Stimulated activated CD4-positive, alpha-beta T cell treated with anti-CD3 and anti-CD28 coated beads, Interleukin-4, amount 100 ng/mL, for 24 hours (primary cell): ENCODE measurements at regions not wholly inside any gene's neighbourhood (a gene's known extent, or its start where the extent isn't known, plus 50 kb on each side); places are given as distances from the start of the nearest gene placed in this dataset.

Experiments
- DNase-seq: peaks from one replicate; pipeline ENCODE4 v3.0.0-alpha.2; 2020

DNA sequence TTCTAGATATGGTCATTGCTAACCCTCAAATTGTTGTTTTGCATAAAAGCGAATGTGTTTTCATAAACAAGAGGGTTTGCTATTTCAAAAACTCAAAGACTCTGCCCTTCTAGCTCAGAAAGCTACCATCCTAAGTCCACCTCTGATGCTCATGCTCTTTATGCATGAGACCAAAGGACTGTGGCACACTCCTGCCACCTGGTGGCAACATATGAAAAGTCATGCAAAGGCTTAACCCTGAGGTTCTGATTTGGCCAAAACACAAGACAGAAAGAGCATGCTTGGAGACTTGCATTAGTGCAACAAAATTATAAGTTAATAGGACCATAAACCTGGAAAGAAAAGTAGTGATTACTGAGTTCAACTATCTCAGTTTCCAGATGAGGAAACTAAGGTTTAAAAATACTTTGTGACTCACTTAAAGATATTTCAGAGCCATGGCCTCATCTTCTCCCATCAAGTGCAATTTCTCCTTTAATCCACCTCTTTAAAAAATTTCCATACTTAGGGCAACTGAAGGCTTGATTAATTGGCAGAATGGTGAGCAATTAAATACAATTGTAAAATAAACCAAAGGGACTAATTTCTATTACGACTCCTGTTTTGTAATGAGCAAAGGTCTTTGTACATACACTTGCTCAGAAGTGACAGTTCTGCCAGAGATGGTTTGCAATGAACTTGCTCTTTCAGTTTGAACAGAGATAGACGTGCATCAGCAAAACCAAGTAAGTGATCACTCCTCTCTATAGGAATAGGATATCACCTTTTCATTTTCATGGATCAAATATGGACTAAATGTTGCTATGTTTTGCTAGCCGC lies 110.7 kb upstream of the RAD23B start:
- DNase-seq = peak; percentile 62

DNA sequence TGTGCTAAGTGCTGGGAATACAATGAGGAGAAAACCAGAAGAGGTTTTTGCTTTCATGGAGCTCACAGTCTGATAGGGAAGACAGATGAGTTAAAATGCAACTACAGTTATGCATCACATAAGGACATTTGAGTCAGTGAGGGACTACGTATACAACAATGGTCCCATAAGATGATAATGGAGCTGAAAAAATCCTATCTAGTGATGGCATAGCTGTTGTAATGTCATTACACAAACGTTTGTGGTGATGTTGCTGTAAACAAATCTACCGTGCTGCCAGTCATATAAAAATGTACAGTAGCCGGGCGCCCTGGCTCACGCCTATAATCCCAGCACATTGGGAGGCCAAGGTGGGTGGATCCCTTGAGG lies 110.1 kb upstream of the RAD23B start:
- no peak for DNase-seq

DNA sequence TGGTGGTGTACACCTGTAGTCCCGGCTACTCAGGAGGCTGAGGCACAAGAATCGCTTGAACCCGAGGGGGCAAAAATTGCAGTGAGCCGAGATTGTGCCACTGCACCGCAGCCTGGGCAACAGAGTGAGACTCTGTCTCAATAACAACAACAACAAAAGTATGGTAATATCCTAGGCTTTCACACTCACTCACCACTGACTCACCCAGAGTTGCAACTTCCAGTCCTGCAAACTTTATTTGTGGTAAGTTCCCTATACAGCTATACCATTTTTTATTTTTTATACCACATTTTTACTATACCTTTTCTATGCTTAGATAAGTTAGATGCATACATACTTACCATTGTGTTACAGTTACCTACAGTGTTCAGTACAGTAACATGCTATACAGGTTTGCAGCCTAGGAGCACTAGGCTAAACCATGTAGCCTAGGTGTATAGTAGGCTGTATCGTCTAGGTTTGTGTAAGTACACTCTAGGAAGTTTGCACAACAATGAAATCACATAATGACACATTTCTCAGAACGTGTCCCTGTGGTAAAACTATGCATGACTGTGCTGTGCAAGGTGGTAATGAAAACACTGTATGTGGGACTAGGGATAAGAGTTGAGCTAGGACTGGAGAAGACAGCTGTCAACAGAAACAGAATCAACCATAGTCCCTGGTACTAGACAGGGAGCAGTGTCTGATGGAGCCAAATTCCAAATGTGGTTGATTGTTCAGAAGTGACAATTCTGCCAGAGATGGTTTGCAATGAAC lies 109.5 kb upstream of the RAD23B start:
- DNase-seq = no peak

DNA sequence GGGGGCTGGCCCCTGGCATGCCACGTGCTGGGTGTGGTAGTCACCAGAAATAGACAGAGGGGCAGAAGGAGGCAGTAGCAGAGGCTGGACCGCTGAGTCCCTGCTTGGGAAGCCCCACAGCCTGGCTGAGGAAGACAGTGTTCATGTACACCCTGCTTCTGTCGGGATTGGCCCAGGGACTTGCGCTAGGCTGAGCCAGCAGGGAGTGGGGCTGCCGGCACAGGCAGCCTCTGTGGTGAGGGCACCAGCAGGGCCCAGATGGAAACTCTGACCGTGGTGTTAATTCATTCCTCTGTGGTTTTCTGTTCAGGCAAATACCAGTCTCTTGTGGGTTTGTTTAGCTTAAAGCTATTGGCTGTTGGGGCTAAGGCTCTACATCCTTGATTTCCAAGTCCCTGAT lies 108.6 kb upstream of the RAD23B start:
- no peak for DNase-seq

DNA sequence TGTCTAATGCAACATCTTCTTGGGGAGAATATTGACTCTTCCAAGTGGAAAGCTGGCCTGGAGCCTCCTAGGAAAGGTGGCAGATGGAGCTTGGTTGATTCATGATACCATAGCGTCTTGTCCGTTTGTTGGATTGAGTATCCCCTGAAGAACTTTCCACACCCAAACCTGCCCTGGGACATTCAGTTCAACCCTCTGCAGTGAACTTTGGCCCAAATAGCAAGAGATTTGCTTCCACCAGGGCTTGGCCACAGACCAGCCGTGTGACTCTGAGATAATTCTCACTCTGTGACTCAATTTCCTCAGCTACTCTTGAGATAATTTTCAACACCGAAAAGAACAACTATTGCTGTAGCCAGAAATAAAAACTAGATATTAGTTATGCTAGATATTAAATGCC lies 108.0 kb upstream of the RAD23B start:
- no peak for DNase-seq

DNA sequence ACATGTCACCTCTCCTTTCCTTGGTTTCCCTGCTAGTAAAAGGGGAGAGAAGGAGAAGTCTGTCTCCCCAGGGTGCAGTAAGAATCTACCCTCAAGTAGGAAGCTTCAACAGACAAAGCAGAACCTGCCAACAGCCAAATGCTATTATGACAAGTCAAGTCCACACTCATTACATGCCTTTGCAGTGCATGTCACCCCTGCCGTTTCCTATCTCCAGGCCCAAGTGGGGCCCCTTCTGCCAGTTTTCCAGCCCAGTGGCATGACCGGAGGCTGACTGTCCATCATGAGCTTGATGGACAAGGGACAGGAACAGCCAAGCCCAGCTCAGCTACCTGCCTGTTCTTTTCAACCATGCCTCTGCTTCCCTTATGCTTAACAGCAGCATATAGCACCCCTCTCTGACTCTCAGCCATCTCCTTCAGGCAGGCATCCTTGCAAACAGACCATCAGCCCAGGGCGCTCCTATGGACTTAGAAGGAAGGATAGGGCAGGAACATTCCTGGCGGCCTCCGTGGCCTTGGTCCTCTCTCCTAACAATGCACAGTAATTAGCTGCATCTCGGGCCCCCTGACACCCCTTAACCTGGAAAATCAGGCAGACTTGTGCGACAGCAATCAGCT lies 107.2 kb upstream of the RAD23B start:
- no peak for DNase-seq

DNA sequence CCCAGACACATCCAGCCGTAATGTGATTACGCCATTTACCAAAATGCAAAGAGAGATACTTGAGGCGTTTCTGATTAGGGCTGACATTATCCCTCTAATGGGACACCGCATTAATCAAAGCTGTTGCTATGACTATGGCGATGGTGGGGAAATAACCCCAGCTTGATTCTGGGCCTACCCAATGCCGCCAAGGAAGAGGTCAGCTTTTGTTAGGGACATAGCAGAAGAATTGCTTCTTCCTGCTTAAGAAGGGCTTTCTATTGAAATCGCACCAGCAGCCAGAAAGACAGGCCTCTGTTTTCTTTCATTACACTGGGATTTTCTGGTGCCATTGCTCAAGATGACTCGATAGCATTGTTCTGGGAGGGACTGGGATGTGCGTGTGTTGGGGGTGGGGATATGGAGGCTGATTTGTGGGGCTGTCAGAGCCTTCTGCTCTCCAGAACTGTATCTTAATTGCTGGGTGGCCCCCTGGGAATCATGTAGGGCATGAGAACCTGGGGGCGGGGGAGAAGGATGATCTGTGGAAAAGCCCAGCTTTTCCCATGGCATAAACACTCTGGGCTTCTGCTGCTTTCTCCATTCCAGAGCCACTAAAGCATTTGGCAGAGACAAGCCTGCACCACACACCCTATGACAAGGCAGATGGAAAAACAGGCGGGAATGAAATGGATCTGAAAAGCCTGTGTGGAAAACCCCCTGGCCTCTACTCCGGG lies 106.5 kb upstream of the RAD23B start:
- no peak for DNase-seq

DNA sequence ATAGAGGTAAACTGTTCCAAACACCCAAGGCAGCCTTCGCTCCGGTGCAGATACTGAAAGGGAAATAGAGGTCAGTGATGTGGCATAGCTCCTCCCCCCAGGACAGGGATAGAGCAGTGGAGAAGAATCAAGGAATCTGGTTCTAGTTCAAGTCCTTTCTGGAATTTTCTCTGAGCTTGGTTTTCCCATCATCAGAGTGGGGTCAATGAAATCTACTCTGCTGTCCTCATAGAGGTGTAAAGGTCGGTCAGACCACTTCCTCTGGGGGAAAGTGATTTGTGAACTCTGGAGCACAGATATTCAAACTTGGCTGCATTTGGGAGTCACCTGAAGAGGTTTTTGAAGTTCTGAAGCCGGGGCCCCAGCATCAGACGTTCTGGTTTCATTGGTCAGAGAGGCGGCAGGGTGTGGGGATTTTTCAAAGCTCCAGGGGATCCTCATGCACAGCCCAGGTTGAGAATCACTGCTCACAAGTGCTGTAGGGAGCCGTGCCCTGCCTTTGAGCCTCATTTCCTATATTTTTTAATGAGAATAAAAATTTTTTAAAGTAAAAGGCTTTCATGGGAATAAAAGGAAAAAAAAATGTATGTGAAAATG lies 105.7 kb upstream of the RAD23B start:
- no peak for DNase-seq

DNA sequence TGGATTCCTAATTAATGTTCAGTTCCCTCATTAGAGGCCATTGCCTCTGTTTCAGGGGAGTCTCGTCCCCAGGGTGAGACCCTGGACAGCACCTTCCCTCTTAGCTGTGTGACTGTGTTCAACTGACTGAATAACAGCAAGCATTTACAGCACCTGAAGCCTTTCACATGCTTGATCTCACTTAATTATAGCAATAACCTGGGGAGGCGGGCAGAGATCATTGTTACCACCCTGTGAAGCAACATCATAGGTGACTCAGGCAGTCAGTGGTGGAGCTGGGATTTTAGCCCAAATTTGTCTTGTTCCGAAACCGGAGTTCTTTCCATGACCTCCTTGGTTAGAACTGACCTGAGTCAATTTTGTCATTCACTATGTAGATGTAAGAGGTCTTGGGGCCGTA lies 105.2 kb upstream of the RAD23B start:
- no peak for DNase-seq

DNA sequence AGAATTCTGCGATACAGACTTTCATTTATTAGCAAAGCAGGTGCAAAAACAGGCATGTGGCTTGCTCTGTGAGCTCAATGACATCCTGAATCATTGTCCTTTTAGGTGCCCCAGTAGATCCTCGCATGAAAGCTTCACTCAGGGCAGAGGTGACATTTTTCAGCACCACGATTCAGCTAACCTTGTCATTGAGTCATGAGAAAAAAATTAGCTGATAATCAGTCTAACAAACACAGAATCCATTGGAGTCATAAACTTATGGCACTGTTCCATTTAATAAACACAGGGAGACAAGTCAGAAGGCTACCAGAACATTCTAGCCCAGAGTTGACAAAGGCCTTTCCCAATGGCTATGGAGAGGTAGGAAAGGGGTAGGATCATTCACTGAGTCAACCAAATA lies 104.8 kb upstream of the RAD23B start:
- no peak for DNase-seq

DNA sequence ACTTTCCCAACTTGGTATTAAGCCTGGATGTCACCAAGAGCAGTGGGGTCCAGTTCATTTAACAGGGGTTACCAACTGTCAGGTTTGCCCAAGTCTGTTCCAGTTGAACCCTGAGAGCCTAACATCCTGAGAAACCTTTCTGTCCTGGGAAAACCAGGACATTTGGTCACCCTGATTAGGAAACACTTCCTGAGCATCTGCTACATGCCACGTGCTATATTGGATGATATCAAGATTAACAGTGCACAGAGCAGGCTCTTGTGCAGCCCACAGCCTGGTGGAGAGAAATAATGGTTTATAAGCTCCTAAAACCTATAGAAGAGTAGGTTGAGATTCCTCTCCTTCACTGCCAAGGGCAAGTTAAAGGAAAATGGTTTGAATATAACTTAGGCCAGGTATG lies 102.9 kb upstream of the RAD23B start:
- DNase-seq = no peak

DNA sequence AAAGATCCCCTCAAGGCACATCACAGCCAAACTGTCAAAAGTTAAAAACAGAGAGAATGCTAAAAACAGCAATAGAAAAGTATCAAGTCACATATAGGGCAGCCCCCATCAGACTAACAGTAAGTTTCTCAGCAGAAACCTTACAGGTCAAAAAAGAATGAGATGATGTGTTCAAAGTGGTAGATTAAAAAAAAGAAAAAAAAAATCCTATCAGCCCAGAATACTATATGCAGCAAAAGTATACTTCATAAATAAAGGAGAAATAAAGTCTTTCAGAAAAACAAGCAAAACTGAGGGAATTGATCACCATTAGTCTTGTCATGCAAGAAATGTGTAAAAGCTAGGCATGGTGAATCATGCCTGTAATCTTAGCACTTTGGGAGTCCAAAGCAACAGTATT lies 99.9 kb upstream of the RAD23B start:
- DNase-seq = no peak

DNA sequence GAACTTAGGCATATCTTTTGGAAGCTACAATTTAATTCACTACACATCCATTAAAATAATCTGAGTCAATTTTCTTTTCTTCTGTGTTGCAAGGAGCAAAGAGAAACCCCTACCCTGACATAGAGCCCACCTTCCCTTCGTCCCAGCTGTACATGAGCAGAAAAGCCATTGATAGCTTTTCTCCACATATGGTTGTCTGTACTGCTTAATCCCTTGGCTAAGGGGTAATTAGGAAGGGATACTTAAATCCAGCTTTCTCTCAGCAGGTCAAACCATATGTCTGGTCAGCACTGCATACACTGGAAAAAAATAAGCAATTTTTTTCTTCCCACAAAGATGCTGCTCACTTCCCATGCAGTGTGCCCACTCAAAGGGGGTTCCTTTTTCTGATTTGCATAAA lies 94.7 kb upstream of the RAD23B start:
- no peak for DNase-seq

DNA sequence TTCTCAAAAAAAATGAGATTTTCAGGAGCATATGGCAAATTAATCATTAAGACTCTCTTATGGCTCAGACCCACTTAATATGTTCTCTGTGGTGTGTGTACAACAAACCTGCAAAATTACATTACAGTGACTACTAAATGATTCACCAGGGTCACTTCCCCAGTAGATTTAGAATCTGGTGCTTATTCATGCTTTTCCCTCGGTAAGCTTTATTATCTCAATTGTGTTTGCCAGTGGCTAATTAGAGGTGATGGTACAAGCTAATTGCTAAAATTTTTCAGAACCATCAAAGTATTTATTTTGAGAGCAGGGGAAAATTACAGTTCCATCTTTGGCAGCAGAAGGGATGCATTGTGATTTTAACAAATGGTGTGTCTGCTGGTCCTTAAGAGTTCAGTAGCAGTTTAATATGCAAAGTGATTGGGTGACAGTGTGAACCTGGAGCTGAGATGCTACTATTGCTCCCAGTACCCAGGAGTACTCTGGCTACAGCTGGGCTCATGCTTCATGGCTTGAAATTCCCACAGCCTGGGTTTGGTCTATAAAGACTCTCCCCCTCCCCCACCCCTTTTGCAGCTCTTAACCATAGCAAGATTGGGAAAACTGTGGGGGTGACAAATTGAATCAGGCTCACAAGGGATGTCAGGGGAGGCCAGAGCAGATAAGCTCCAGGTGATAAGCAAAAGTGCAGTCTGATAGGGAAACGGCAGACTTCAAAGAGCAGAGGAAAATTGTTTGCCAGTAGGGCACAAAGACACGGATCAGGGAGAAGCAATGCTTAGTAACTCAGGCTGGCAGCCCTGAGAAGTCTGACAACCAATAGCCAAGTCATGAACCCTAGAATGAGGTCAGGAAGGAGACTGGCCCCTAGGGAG lies 92.8 kb upstream of the RAD23B start:
- no peak for DNase-seq

DNA sequence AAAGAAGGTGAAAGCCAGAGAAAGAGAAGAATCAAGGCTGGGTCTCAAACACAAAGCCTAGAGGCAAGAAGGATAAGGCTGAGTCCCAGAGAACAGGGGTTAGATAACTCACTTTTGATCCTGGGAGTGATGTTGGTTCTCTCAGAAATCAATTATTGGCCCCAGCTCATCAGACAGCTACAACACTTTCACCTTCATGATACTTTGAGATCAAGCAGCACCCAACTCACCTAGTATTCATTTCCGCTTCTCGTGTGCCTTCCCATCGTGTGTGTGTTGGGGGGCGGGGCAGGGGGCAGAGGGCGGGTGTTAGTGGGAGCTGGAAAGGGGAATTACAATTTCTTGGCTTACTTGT lies 92.2 kb upstream of the RAD23B start:
- DNase-seq = no peak

DNA sequence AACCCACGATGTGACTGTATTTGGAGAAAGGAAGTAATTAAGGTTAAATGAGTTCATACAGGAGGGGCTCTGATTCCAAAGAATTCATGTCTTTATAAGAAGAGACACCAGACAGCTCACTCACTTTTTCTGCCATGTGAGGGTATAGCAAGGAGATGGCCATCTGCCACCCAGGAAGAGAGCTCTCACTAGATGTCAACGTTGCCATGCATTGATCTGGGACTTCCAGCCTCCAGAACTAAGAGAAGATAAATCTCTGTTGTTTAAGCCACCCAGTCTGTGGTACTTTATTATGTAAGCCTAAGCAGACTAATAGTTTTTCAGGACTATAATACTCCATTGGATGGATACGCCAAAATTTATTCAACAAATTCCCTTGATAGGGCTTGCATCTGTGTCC lies 89.8 kb upstream of the RAD23B start:
- no peak for DNase-seq

DNA sequence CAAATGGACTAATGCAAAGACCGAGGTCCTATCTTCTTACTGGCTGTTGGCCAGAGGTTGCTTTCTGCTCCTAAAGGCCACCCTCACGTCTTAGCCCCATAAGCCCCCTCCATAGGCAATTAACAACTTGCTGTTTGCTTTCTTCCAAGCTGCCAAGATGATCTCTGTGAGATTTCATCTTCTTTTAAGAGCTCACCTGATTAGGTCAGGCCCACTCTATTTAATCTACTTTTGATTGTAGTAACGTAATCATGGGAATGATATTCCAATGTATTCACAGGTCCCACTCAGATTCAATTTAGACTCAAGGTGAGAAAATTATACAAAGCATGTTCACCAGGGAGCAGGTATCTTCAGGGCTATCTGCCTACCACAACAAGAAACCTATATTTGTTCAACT lies 84.4 kb upstream of the RAD23B start:
- no peak for DNase-seq

DNA sequence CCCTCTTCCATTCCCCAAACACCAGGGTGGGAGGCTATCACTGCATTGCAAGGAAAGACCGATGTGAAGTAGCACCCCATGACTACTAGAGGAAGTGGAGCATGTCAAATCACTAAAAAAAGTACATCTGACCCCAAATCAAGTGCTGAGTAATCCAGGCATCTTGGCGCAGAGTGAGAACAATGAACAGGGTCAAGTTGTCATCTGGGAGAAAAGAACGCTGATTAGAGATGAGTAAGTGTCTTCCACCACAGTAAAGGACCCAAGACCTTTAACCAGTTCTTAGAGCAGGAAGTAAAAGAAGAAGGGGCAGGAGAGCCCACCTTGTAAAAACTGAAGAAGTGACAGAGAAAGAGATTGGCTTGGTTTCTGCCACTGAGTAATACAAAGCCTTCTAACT lies 75.0 kb upstream of the RAD23B start:
- no peak for DNase-seq

DNA sequence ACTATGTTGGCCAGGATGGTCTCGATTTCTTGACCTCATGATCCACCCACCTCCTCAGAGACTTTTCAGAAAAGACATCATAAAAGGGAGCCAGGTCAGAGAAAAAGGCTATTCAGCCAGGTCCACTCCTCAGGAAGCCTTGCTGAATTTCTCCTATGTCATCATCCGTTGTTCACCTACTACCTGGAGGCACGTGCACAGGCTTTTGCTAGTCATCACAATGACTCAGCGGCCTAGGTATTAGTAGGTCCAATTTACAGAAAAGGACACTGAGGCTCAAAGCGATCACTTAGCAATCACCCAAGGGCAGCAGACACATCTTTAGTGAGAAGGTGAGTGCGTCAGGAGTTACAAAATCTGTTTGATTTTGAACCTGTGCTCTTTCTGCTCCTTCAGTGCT lies 72.3 kb upstream of the RAD23B start:
- no peak for DNase-seq

DNA sequence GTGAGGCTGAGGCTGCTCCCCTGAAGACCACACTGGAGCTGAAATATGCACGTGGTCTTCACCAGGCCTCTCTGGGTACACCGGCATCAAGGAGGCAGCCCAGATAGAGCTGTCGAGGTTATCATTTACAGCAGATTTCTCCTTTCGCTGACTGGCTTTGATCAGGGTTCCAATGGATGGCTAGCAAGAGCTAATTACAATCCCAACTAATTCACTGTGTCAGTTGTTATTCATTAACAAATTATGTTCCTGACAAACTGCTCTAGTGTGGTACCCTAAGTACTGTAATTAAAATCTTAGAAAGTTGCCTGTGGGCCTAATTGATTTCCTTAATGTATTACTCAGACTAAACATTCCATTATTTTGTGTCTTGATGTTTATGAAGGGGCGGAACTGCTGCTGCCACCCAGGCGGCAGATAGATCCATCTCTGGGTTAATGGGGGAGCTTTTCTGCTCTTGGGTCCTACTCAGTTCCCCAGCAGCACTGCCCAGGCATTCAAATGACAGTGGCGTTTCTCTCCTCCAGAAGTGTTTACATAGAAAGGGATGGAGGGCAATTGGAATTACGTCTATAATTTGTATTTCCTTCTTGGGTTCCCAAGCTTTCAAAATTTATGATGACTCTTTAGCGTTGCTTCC lies 71.7 kb upstream of the RAD23B start:
- no peak for DNase-seq

DNA sequence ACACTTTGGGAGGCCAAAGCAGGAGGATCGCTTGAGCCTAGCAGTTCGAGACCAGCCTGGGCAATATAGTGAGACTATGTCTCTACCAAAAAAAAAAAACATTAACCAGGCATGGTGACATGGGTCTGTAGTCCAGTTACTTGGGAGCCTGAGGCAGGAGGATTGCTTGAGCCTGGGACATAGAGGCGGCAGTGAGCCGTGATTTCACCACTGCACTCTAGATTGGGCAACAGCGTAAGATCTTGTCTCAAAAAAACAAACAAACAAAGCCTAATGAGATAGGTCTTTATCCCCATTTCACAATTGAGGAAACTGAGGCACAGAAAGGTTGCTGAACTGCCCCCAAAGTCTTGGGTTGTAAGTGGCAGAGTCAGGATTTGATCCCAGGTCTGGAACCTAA lies 70.5 kb upstream of the RAD23B start:
- no peak for DNase-seq

DNA sequence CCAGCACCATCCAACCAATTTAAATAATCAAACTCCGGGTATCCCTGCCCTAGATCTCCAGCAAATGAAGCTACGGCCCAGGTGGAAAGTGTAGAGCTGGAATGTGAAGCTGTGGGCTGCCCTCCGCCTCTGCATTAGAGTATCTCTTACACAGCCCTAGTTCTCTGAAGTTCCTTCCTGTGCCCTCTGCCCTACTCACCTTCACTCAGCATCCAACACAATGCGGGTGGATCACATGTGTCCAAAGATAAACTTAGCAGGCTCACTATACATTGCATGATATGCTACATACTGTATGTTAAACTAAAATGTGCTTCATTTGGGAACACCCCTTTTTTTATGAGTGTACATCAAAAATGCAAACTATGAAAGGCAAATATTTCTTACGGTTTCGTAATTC lies 70.0 kb upstream of the RAD23B start:
- no peak for DNase-seq
